H9 (cell line): ENCODE measurements at regions not wholly inside any gene's neighbourhood (a gene's known extent, or its start where the extent isn't known, plus 50 kb on each side); places are given as distances from the start of the nearest gene placed in this dataset.
A peak's percentile ranks its signal among the peaks of the same experiment; 100 is the strongest.

ENCODE experiments used
- DNase-seq: peaks from one replicate; pipeline ENCODE4 v3.0.0-alpha.2; 2017
- H2AFZ ChIP-seq: one replicate; pipeline ENCODE4 v1.6.1; 2013; ENCODE audit warnings: mild to moderate bottlenecking, low read length, control low read depth, moderate library complexity
- H2AK5ac ChIP-seq: 2 replicates; pipeline ENCODE4 v1.6.1; 2013; ENCODE audit warnings: low read length, control low read depth, mixed read lengths; ENCODE audit not compliant: insufficient read length
- H2BK120ac ChIP-seq: one replicate; pipeline ENCODE4 v1.6.1; 2013; ENCODE audit warnings: low read depth, mild to moderate bottlenecking, low read length, control low read depth, inconsistent platforms; ENCODE audit not compliant: poor library complexity, severe bottlenecking
- H2BK12ac ChIP-seq: 2 replicates; pipeline ENCODE4 v1.6.1; 2013; ENCODE audit warnings: low read length, control low read depth, mixed read lengths, low read depth; ENCODE audit not compliant: insufficient read length
- H2BK15ac ChIP-seq: 2 replicates; pipeline ENCODE4 v1.6.1; 2013; ENCODE audit warnings: low read depth, low read length, control low read depth
- H2BK20ac ChIP-seq: one replicate; pipeline ENCODE4 v1.6.1; 2013; ENCODE audit warnings: low read depth, mild to moderate bottlenecking, low read length, control low read depth, inconsistent platforms; ENCODE audit not compliant: poor library complexity, severe bottlenecking
- H2BK5ac ChIP-seq: 2 replicates; pipeline ENCODE4 v1.6.1; 2013; ENCODE audit warnings: low read length, control low read depth, mixed read lengths; ENCODE audit not compliant: insufficient read length
- H3K14ac ChIP-seq: 2 replicates; pipeline ENCODE4 v1.6.1; 2013; ENCODE audit warnings: low read length, control low read depth; ENCODE audit not compliant: insufficient read depth
- H3K18ac ChIP-seq: 2 replicates; pipeline ENCODE4 v1.6.1; 2013; ENCODE audit warnings: low read depth, mild to moderate bottlenecking, mixed read lengths, low read length, control low read depth; ENCODE audit not compliant: insufficient read length
- H3K23ac ChIP-seq: 2 replicates; pipeline ENCODE4 v1.6.1; 2013; ENCODE audit warnings: low read length, control low read depth, mixed read lengths, low read depth; ENCODE audit not compliant: insufficient read length
- H3K23me2 ChIP-seq: 2 replicates; pipeline ENCODE4 v1.6.1; 2013; ENCODE audit warnings: low read depth, mild to moderate bottlenecking, mixed read lengths, low read length, control low read depth; ENCODE audit not compliant: insufficient read length, poor library complexity, severe bottlenecking
- H3K27ac ChIP-seq: 2 replicates; pipeline ENCODE4 v1.5.1; 2013; ENCODE audit warnings: low read length, control low read depth, mixed read lengths, low read depth; ENCODE audit not compliant: insufficient read length
- H3K27me3 ChIP-seq: 2 replicates; pipeline ENCODE4 v1.6.1; 2013; ENCODE audit warnings: low read length, control low read depth, inconsistent platforms; ENCODE audit not compliant: insufficient read depth
- H3K4ac ChIP-seq: 2 replicates; pipeline ENCODE4 v1.6.1; 2013; ENCODE audit warnings: low read depth, mild to moderate bottlenecking, control low read depth, inconsistent platforms, low read length, moderate library complexity
- H3K4me1 ChIP-seq: 2 replicates; pipeline ENCODE4 v1.6.1; 2013; ENCODE audit warnings: low read length, control low read depth, inconsistent platforms; ENCODE audit not compliant: insufficient read depth
- H3K4me2 ChIP-seq: 2 replicates; pipeline ENCODE4 v1.6.1; 2013; ENCODE audit warnings: low read length, control low read depth, mixed read lengths; ENCODE audit not compliant: insufficient read length, insufficient read depth
- H3K56ac ChIP-seq: 2 replicates; pipeline ENCODE4 v1.6.1; 2013; ENCODE audit warnings: low read depth, mild to moderate bottlenecking, mixed read lengths, low read length, control low read depth; ENCODE audit not compliant: insufficient read length
- H3K79me1 ChIP-seq: 2 replicates; pipeline ENCODE4 v1.6.1; 2013; ENCODE audit warnings: low read depth, mild to moderate bottlenecking, moderate library complexity, low read length, control low read depth, inconsistent platforms; ENCODE audit not compliant: insufficient read depth, poor library complexity, severe bottlenecking
- H3K79me2 ChIP-seq: 2 replicates; pipeline ENCODE4 v1.6.1; 2013; ENCODE audit warnings: low read length, control low read depth, inconsistent platforms; ENCODE audit not compliant: insufficient read depth
- H3K9ac ChIP-seq: 2 replicates; pipeline ENCODE4 v1.6.1; 2013; ENCODE audit warnings: low read length, control low read depth, mixed read lengths; ENCODE audit not compliant: insufficient read length; ENCODE audit errors: extremely low read depth
- H3K9me3 ChIP-seq: one replicate; pipeline ENCODE4 v1.6.1; 2013; ENCODE audit warnings: low read depth, low read length, inconsistent platforms; ENCODE audit not compliant: control insufficient read depth
- H3T11ph ChIP-seq: one replicate; pipeline ENCODE4 v1.6.1; 2013; ENCODE audit warnings: mild to moderate bottlenecking, low read length, control low read depth, inconsistent platforms
- H4K20me1 ChIP-seq: one replicate; pipeline ENCODE4 v1.6.1; 2013; ENCODE audit not compliant: control insufficient read depth, insufficient read length, insufficient read depth
- H4K5ac ChIP-seq: 2 replicates; pipeline ENCODE4 v1.6.1; 2013; ENCODE audit warnings: low read depth, mild to moderate bottlenecking, mixed read lengths, low read length, control low read depth; ENCODE audit not compliant: insufficient read length
- H4K8ac ChIP-seq: replicated peaks from 2 replicates; pipeline ENCODE4 v1.6.1; 2013; ENCODE audit warnings: low read length, control low read depth, mixed read lengths, low read depth; ENCODE audit not compliant: insufficient read length
- H4K91ac ChIP-seq: 2 replicates; pipeline ENCODE4 v1.6.1; 2013; ENCODE audit warnings: low read depth, mild to moderate bottlenecking, moderate library complexity, mixed read lengths, low read length, control low read depth; ENCODE audit not compliant: insufficient read length
- H3K27ac Mint-ChIP-seq, 3 experiments: 2 replicates in 2 of 3; 3 replicates in 1 of 3; pipeline ENCODE4 v1.8.0; 2020 to 2021; ENCODE audit warnings: mixed read lengths in 3 of 3, mild to moderate bottlenecking in 1 of 3, moderate library complexity in 1 of 3
- H3K27me3 Mint-ChIP-seq: 2 replicates; pipeline ENCODE4 v1.8.0; 2021; ENCODE audit warnings: low read depth, mild to moderate bottlenecking, moderate library complexity, mixed read lengths
- H3K36me3 Mint-ChIP-seq, 3 experiments: 2 replicates in 2 of 3; 3 replicates in 1 of 3; pipeline ENCODE4 v1.8.0; 2020 to 2021; ENCODE audit warnings: low read depth in 3 of 3, mixed read lengths in 3 of 3; ENCODE audit not compliant: insufficient read depth in 1 of 3
- H3K4me1 Mint-ChIP-seq, 2 experiments: 2 replicates each; pipeline ENCODE4 v1.8.0; 2020; ENCODE audit warnings: mixed read lengths in 2 of 2
- H3K4me3 Mint-ChIP-seq, 2 experiments: 2 replicates in 1 of 2; 3 replicates in 1 of 2; pipeline ENCODE4 v1.8.0; 2020 to 2021; ENCODE audit warnings: mild to moderate bottlenecking in 2 of 2, mixed read lengths in 2 of 2, moderate library complexity in 1 of 2
- H3K9me3 Mint-ChIP-seq, 2 experiments: 2 replicates in 1 of 2; 3 replicates in 1 of 2; pipeline ENCODE4 v1.8.0; 2020; ENCODE audit warnings: mild to moderate bottlenecking in 2 of 2, mixed read lengths in 2 of 2, moderate library complexity in 1 of 2
- WGBS: extraction: QIAGEN DNeasy Blood & Tissue Kit; methylation state at CpG from one replicate; pipeline ENCODE4 v1.1.7; 2013; ENCODE audit warnings: missing lambda C conversion rate, low lambda C conversion rate, mixed read lengths; ENCODE audit not compliant: insufficient read length; ENCODE audit errors: extremely low coverage; 5-methylcytosine and 5-hydroxymethylcytosine counted together
- TF ChIP-seq, protein P1 (sequence below): fragments of 200-600 bp; sonication (generic); conservative IDR thresholded peaks from 3 replicates; pipeline ENCODE4 v1.8.0; 2021; ENCODE audit warnings: antibody characterized with exemption, mild to moderate bottlenecking

DNA sequence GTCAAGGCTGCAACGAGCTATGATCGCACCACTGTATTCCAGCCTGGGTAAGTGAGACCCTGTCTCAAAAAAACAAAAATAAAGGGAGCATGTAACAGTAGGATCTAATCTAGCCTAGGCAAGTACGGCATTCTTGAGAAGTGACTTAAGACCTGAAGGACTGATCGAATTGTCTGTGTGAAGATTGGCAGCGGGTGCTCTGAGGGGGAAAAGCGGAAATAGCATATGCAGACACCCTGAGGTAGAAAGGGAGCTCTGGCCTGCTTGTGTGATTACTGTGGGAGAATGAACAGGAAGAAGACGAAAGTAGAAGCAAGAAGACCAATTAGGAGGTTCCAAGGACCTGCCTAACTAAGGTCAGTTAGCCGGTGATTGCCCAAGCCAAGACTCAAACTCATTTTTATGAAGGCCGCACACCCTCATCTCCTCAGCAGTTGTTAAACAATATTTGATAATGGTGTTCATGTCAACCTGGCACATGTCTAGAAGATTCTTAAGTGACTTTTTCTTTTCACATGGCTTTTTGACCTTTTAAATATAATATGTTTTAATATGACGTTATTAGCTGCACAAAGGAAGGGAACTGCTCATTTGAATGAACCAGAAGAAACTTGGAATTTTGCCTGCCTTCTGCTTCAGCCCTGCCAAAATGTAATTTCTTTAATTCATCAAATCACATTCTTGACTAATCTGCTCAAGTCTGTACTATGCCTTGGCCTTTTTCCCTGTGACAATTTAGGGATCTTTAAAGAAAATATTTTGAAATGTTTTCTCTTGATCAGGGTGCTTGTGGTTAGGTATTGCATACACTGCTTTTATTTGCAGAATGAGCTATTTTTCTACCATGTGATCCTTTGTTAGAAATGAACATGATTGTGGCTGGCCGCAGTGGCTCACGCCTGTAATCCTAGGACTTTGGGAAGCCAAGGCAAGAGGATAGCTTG lies 289.2 kb upstream of the DMRT1 start:
- Histone ChIP-seq H3K4ac (no peak overlapping the region), H2AFZ (no peak overlapping the region), H3K18ac (no peak overlapping the region), H3K27me3 (no peaks in the 10 kb centered on the region), H4K20me1 (no peaks in the 10 kb centered on the region), H2BK5ac (no peak overlapping the region), H4K8ac (no peak overlapping the region), H3K56ac (no peak overlapping the region), H3K23me2 (no peaks in the 10 kb centered on the region), H3K79me1 (no peaks in the 10 kb centered on the region), H3K23ac (no peak overlapping the region), H3K9ac (no peak overlapping the region), H3K4me1 (peaks cover 2% of the 10 kb centered on the region; the same call in 1 of the 2 replicates), H4K5ac (no peak overlapping the region), H3K79me2 (no peaks in the 10 kb centered on the region), H3K14ac (no peak overlapping the region), H3K27ac (no peak overlapping the region), H4K91ac (no peak overlapping the region), H3K9me3 (no peaks in the 10 kb centered on the region), H2AK5ac (no peak overlapping the region), H2BK15ac (no peak overlapping the region), H2BK20ac (no peak overlapping the region), H2BK120ac (no peak overlapping the region), H3K4me2 (no peak overlapping the region), H2BK12ac (no peak overlapping the region), H3T11ph (no peak overlapping the region)
- H3K27ac Mint-ChIP-seq, result peak overlapping the region in 1 of 3 experiments; percentile 2; a peak in 1 of 7 replicates
- H3K27me3 Mint-ChIP-seq, result no peaks in the 10 kb centered on the region
- WGBS, result no CpG with 5 or more reads among the region's 12 CpGs
- DNase-seq, result no peak
- TF ChIP-seq, protein P1, sequence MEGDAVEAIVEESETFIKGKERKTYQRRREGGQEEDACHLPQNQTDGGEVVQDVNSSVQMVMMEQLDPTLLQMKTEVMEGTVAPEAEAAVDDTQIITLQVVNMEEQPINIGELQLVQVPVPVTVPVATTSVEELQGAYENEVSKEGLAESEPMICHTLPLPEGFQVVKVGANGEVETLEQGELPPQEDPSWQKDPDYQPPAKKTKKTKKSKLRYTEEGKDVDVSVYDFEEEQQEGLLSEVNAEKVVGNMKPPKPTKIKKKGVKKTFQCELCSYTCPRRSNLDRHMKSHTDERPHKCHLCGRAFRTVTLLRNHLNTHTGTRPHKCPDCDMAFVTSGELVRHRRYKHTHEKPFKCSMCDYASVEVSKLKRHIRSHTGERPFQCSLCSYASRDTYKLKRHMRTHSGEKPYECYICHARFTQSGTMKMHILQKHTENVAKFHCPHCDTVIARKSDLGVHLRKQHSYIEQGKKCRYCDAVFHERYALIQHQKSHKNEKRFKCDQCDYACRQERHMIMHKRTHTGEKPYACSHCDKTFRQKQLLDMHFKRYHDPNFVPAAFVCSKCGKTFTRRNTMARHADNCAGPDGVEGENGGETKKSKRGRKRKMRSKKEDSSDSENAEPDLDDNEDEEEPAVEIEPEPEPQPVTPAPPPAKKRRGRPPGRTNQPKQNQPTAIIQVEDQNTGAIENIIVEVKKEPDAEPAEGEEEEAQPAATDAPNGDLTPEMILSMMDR, result no peak
- H3K9me3 Mint-ChIP-seq, result no peaks in the 10 kb centered on the region
- no peak overlapping the region for H3K4me3 Mint-ChIP-seq
- H3K4me1 Mint-ChIP-seq, result peaks cover under 1 to 9% of the 10 kb centered on the region in 2 experiments
- peaks cover 0 to 3% (median 0%) of the 10 kb centered on the region in 3 experiments; a peak in 2 of 7 replicates for H3K36me3 Mint-ChIP-seq
